ENCODE measurements at regions not wholly inside any gene's neighbourhood (a gene's known extent, or its start where the extent isn't known, plus 50 kb on each side); places are given as distances from the start of the nearest gene placed in this dataset.

DNA sequence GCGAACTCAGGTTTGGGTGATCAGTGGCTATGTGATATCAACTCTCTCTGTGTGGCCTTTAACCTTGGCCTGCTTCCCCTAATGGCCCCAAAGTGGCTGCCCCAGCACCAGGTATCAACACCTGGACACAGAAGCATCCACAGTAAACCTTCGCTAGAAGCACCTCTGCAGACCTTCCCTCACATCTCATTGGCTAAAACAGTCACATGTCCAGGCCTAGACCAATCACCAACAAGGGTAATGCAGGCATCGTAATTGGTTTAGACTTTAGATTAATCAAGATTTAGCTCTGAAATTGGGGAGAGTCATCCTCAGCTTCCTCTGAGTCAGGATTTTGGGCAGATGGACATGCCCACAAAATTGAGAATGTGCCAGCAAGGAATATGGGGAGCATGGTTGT lies 92.5 kb upstream of the MYL2 start:
- TF ChIP-seq, protein P1, sequence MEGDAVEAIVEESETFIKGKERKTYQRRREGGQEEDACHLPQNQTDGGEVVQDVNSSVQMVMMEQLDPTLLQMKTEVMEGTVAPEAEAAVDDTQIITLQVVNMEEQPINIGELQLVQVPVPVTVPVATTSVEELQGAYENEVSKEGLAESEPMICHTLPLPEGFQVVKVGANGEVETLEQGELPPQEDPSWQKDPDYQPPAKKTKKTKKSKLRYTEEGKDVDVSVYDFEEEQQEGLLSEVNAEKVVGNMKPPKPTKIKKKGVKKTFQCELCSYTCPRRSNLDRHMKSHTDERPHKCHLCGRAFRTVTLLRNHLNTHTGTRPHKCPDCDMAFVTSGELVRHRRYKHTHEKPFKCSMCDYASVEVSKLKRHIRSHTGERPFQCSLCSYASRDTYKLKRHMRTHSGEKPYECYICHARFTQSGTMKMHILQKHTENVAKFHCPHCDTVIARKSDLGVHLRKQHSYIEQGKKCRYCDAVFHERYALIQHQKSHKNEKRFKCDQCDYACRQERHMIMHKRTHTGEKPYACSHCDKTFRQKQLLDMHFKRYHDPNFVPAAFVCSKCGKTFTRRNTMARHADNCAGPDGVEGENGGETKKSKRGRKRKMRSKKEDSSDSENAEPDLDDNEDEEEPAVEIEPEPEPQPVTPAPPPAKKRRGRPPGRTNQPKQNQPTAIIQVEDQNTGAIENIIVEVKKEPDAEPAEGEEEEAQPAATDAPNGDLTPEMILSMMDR (IDR thresholded peaks at IDR 0.05): no peak
- TF ChIP-seq EP300 (IDR thresholded peaks at IDR 0.05): no peak

Measured in sigmoid colon (tissue), 4 donors.